ENCODE measurements at regions not wholly inside any gene's neighbourhood (a gene's known extent, or its start where the extent isn't known, plus 50 kb on each side); places are given as distances from the start of the nearest gene placed in this dataset.
"Not testable (repeated sequence)": the region's sequence is repeated elsewhere in the genome, so short reads cannot be mapped to it uniquely, and the experiment has no call there.

DNA sequence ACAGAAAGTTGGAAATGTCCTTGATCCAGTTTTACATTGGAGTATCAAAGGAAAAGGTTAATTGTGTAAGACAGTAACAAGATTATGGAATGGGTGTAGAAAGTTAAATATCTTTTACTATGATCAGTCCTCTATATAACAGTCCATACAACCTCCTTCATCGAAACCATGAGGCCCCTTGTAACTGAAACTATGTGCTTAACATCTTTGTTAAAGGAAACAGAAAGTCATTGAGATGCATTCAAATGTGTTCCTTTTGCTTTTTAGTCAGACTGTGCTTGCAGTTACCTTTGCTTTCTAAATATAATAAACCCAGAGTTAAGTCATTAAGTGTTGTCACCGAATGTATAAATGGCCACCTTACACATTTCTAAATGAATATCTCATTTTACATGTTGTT lies 1298.5 kb downstream of the ROBO2 start:
- DNase-seq: no peak

- DNase-seq: no peak
Observed at GRCh38 chr3:78343221-78343620, 1303.3 kb downstream of the ROBO2 start.

DNA sequence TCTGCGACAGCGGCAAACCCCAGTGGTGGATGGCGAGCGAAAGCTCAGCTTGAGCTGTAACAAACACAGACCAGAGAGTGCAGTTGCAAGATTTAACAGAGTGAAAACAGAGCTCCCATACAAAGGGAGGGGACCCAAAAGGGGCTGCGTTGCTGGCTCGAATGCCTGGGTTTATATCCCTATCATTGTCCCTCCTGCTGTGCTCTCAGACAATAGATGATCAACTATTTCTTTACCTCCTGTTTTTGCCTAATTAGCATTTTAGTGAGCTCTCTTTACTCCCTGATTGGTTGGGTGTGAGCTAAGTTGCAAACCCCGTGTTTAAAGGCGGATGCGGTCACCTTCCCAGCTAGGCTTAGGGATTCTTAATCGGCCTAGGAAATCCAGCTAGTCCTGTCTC lies 1304.4 kb downstream of the ROBO2 start:
- not testable (repeated sequence) for DNase-seq

GRCh38 chr3:78344918-78345317 lies 1305.0 kb downstream of the ROBO2 start:
- DNase-seq: no peak

- DNase-seq: no peak
Observed at GRCh38 chr3:78347176-78347575, 1307.3 kb downstream of the ROBO2 start.

- DNase-seq: no peak
Observed at GRCh38 chr3:78348664-78349063, 1308.8 kb downstream of the ROBO2 start.

GRCh38 chr3:78349571-78349970 lies 1309.7 kb downstream of the ROBO2 start:
- no peak for DNase-seq

- no peak for DNase-seq
Observed at GRCh38 chr3:78351334-78351733, 1311.4 kb downstream of the ROBO2 start.

DNA sequence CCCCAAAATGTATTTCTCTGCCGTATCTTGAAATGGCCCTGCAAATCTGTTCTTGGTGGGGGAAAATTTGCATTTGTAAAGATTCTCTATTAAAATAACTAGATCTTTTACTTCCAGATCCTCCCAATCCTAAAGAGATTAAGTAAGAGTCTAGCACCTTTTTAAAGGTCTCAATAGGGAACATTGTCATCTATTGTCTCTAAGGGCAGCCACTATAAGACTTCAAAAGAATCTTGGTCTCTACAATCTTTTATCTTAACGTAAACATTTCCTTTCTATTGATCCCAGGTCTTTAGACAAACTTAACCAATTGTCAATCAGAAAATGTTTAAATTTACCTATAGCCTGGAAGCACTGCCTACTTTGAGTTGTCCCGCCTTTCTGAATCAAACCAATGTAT lies 1313.3 kb downstream of the ROBO2 start:
- DNase-seq: no peak

DNA sequence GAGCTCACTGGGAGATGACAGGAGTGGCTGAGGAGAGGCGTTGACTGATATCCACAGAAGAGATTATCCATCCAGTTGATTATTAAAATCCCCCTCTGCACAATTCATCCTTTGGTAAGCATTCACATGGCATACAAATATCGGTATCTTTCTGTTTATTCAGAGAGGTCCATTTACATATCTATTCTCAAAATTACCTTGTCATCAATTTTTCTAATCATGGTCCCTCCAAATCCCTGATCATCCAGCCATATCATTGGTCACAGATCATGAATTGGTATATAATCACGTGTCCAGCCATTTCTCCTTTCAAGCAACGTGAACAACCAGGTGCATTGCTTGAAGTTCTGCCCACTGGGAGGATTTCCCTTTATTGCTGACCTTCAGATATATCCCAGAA lies 1321.0 kb downstream of the ROBO2 start:
- DNase-seq: no peak

- DNase-seq: no peak
Observed at GRCh38 chr3:78368636-78369345, 1328.9 kb downstream of the ROBO2 start.

- no peak for DNase-seq
Observed at GRCh38 chr3:78390221-78390620, 1350.3 kb downstream of the ROBO2 start.

GRCh38 chr3:78398401-78398800 lies 1358.5 kb downstream of the ROBO2 start:
- no peak for DNase-seq

DNA sequence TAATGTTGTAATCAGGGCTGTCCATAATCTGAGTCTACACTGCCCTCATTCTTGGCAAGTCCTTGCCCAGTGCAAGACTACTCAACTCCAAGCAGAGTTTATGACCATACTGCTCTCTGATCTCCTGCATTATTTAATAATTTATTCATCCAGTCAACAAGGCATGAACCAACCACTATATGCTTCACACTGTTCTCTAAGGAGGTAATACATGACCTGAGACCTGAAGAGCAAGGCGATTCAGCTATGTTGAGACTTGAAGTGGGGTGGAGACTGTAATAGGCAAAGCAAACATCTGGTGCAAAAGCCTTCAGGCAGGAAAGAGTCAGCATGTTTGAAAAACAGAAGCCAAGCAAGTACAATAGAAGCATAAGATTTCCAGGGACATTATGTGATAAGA lies 1362.8 kb downstream of the ROBO2 start:
- DNase-seq: no peak

DNA sequence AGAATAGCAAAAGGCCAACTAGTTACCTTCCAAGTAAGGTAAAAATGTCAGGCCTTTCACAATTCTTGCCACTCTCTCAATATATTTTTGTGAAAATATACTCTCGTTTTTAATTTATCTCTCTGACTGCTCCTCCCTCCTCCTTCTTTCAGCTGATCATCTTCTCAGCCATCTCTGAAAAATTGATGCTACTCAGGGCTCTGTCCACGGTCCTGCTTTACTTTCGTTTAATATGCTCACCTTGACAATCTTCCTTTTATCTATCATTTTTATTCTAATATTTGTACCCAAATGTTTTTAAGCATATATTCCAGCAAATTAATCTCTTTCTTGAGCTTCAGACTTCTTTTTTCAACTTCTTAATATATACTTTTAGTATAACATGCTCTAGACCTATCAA lies 1362.1 kb downstream of the ROBO1 start:
- no peak for DNase-seq

DNA sequence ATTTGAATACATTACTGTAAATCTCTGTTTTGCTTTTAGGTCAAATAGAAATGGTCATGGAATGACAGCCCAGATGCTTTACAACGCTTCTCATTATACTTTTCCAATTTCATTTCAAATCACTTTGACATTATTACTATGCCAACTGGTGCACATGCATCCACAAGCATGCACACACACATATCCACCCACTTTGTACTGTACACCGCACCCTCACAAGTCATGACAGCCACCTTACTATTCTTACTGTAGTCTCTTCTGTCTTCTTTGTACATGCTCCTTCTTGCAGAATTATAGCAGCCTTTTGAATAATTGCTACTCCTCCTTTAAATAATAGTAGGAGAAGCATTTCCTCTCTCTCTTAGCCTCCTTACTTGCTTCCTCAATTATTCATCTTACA lies 1361.4 kb downstream of the ROBO1 start:
- no peak for DNase-seq

- DNase-seq: no peak
Observed at GRCh38 chr3:78410077-78410476, 1357.7 kb downstream of the ROBO1 start.

DNA sequence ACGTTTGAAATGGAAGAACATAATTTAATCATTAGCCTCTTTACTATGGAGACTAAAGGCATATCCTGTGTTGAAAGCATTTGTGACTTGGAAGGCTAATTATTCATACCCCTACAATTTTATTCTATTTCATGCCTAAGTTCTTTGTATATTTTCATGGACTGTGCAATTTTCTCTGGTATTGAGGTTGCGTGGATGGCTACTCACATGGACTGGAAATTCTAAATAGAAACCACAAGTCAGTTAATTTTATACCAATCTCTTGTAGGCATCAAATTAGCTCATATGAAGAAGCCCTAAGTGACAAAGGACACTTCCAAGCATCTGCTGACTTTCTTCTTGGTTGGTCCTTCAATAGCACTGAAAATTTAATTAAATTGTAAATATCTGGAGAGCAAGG lies 1353.5 kb downstream of the ROBO1 start:
- no peak for DNase-seq

DNA sequence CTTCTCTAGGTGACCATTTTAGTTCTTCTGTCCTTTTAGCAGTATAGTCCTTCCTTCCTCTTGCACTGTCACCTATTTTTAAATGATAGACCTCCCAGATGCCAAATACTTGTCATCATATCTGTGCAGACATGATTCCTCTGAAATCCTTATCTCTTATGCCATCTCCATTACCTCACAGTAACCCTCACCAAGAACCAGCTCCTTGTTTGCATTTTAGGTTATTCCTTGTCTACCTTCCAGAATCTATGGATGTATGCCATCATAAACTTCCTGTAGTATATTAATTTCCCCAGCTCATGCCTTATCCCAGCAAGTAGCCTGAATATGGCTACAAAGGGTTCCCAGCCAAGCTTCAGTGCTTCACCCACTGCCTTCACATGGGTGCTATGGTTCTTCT lies 1347.2 kb downstream of the ROBO1 start:
- DNase-seq: no peak

GRCh38 chr3:78421247-78421966 lies 1346.4 kb downstream of the ROBO1 start:
- DNase-seq: no peak

GRCh38 chr3:78424656-78425055 lies 1343.1 kb downstream of the ROBO1 start:
- no peak for DNase-seq

DNA sequence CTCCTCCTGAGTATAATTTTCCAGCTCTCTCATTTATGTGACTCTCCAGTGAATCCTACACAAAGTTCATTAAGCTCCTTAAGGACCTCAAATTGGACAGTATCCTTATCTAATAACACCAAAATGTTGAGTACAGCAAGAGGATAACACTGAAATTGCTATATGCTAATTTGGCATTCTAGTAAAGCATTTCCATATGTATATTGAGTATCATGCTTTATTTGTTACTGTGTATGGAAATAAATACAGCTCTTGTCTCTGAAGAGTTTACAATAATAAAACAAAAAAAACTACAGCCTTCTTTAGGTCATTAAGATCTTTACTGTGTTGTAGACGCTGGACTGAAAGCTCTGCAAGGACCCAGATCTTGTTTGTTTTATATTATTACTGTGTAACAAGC lies 1341.3 kb downstream of the ROBO1 start:
- DNase-seq: no peak

GRCh38 chr3:78427303-78427702 lies 1340.5 kb downstream of the ROBO1 start:
- no peak for DNase-seq

DNA sequence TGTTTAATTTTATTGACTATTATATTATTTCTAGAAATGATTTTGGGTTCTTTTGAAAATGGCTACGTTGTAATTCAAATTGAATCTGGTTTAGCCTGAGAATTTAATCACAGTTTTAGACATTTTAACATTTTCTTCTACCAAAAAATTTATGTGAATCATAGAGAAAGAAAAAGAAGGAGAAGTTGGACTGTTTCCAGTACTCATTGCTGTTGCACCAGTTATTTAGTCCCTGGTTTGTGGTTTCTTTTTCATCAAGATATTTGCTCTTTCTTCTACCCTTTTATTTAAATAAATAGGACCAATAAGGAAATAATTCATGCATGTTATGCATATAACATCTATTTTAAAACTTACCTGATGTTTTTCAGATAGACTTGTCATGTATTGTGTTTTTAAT lies 1337.1 kb downstream of the ROBO1 start:
- no peak for DNase-seq

All from C1 segment of cervical spinal cord (tissue), 14 donors.